ENCODE measurements at regions not wholly inside any gene's neighbourhood (a gene's known extent, or its start where the extent isn't known, plus 50 kb on each side); places are given as distances from the start of the nearest gene placed in this dataset.

- DNase-seq, result peak; percentile 40 to 57 (median 45)
Observed at GRCh38 chr11:69380451-69380901, 86.5 kb downstream of the MYEOV start.

DNA sequence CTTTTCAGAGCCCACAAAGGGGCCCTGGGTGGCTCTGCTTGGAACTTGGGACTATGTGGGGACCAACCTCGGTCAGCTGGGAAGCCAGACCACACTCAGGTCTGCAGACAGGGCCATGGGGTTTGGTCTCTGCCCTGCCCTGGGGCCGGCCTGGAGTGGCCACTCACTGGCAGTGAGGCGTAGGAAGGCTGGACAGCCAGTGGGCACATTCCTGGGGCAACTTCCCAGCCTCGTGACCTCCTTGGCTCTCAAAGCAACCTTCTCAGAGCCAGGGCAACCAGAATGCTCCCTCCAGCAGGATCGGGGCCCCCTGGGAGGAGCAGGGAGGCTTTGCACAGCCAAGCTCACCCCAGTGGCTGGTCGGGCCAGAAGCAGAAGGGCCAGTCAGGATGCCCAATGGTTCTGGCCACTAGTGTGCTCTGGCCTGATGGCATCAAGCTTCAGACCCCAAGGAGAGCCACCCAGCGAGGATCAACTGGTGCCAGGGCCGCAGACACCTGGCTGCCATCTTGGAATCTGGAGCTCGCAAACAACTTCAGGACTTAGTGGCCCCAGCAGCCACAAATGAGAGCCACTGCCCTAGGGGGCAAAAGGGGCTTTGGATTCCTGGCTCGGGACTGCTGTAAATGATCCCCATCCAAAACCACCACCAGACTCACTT is 87.1 kb downstream of the MYEOV start:
- DNase-seq (peak in 1 of 3 donors; percentile 9), ATAC-seq (ENCODE audit: insufficient read depth, low FRiP score) (no peak)
- no peak overlapping the region for H3K27ac ChIP-seq (ENCODE audit: low read depth in 1 of 2, low read length in 1 of 2)
- H3K36me3 ChIP-seq (ENCODE audit: control insufficient read depth in 4 of 4, insufficient read depth in 4 of 4, low read length in 4 of 4), result no peaks in the 10 kb centered on the region
- WGBS, 2 donors, result 93 to 95% methylated on average over 9 to 10 of the region's 10 CpGs
- peaks cover 0 to 44% (median 14%) of the 10 kb centered on the region in 5 donors for H3K4me1 ChIP-seq (ENCODE audit: control insufficient read depth in 5 of 5, insufficient read depth in 5 of 5, low read length in 5 of 5)
- TF ChIP-seq CTCF (IDR thresholded peaks at IDR 0.05; ENCODE audit: control extremely low read depth, extremely low read depth), result no peak
- H3K9ac ChIP-seq (ENCODE audit: insufficient read depth in 1 of 2, low read length in 2 of 2), result no peak overlapping the region
- no peak overlapping the region for H3K4me3 ChIP-seq
- H3K27me3 ChIP-seq (ENCODE audit: control insufficient read depth in 3 of 3, insufficient read depth in 3 of 3, low read length in 2 of 3), result no peaks in the 10 kb centered on the region
- no peaks in the 10 kb centered on the region for H3K9me3 ChIP-seq (ENCODE audit: control insufficient read depth in 4 of 4, insufficient read depth in 3 of 4, low read length in 3 of 4)

More at GRCh38 chr11:69380451-69380901, 86.5 kb downstream of the MYEOV start:
- Histone ChIP-seq H3K4me3 (no peak overlapping the region), H3K9me3 (ENCODE audit: control insufficient read depth in 4 of 4, insufficient read depth in 3 of 4, low read length in 3 of 4) (no peaks in the 10 kb centered on the region), H3K9ac (ENCODE audit: insufficient read depth in 1 of 2, low read length in 2 of 2) (no peak overlapping the region), H3K27me3 (ENCODE audit: control insufficient read depth in 3 of 3, insufficient read depth in 3 of 3, low read length in 2 of 3) (no peaks in the 10 kb centered on the region), H3K4me1 (ENCODE audit: control insufficient read depth in 5 of 5, insufficient read depth in 5 of 5, low read length in 5 of 5) (peaks cover 0 to 44% (median 14%) of the 10 kb centered on the region in 5 donors), H3K36me3 (ENCODE audit: control insufficient read depth in 4 of 4, insufficient read depth in 4 of 4, low read length in 4 of 4) (no peaks in the 10 kb centered on the region), H3K27ac (ENCODE audit: low read depth in 1 of 2, low read length in 1 of 2) (no peak overlapping the region)
- no peak for ATAC-seq (ENCODE audit: insufficient read depth, low FRiP score)
- 88 to 91% methylated on average over 20 of the region's 20 CpGs for WGBS, 2 donors
- no peak for TF ChIP-seq CTCF (IDR thresholded peaks at IDR 0.05; ENCODE audit: control extremely low read depth, extremely low read depth)

- no peaks in the 10 kb centered on the region for H3K27me3 ChIP-seq (ENCODE audit: control insufficient read depth in 3 of 3, insufficient read depth in 3 of 3, low read length in 2 of 3)
- TF ChIP-seq CTCF (IDR thresholded peaks at IDR 0.05; ENCODE audit: control extremely low read depth, extremely low read depth), result no peak
- no peak overlapping the region for H3K4me3 ChIP-seq
- DNase-seq (no peak), ATAC-seq (ENCODE audit: insufficient read depth, low FRiP score) (no peak)
- H3K36me3 ChIP-seq (ENCODE audit: control insufficient read depth in 4 of 4, insufficient read depth in 4 of 4, low read length in 4 of 4), result no peaks in the 10 kb centered on the region
- peak overlapping the region in 1 of 2 donors; percentile 17 for H3K27ac ChIP-seq (ENCODE audit: low read depth in 1 of 2, low read length in 1 of 2)
- no peak overlapping the region for H3K9ac ChIP-seq (ENCODE audit: insufficient read depth in 1 of 2, low read length in 2 of 2)
- peaks cover 0 to 44% (median 14%) of the 10 kb centered on the region in 5 donors for H3K4me1 ChIP-seq (ENCODE audit: control insufficient read depth in 5 of 5, insufficient read depth in 5 of 5, low read length in 5 of 5)
- 88 to 90% methylated on average over 16 to 17 of the region's 17 CpGs for WGBS, 2 donors
- H3K9me3 ChIP-seq (ENCODE audit: control insufficient read depth in 4 of 4, insufficient read depth in 3 of 4, low read length in 3 of 4), result no peaks in the 10 kb centered on the region
Observed at GRCh38 chr11:69381681-69382130, 87.8 kb downstream of the MYEOV start.

All from lung (tissue), 11 donors.